ENCODE measurements at regions not wholly inside any gene's neighbourhood (a gene's known extent, or its start where the extent isn't known, plus 50 kb on each side); places are given as distances from the start of the nearest gene placed in this dataset.

GRCh38 chr18:51371929-51372328 lies 174.4 kb upstream of the MEX3C start:
- no peaks in the 10 kb centered on the region for H3K27me3 ChIP-seq (replicated peaks; ENCODE audit: insufficient read depth, low read length)
- H3K79me2 ChIP-seq (ENCODE audit: low read length), result no peaks in the 10 kb centered on the region
- peaks cover 4% of the 10 kb centered on the region; the same call in 1 of the 2 replicates for H3K4me1 ChIP-seq (ENCODE audit: low read length)
- no peaks in the 10 kb centered on the region for H4K20me1 ChIP-seq (ENCODE audit: insufficient read depth, low read length)
- TF ChIP-seq EZH2 (optimal IDR thresholded peaks at IDR 0.05; ENCODE audit: low read depth, low read length) (no peak), CTCF (IDR thresholded peaks at IDR 0.05; ENCODE audit: low read length) (no peak), EZH2phosphoT487 (IDR thresholded peaks at IDR 0.05; ENCODE audit: low read length) (no peak)
- H2AFZ ChIP-seq (ENCODE audit: low read length), result no peak overlapping the region
- H3K27ac ChIP-seq (ENCODE audit: low read length), result no peak overlapping the region
- H3K9ac ChIP-seq (ENCODE audit: low read length), result no peak overlapping the region
- no peak for DNase-seq
- no peaks in the 10 kb centered on the region for H3K36me3 ChIP-seq (replicated peaks; ENCODE audit: insufficient read depth, low read length)
- no peaks in the 10 kb centered on the region for H3K9me3 ChIP-seq (replicated peaks; ENCODE audit: insufficient read depth, low read length)
- H3K9me2 ChIP-seq (replicated peaks; ENCODE audit: insufficient read depth, low read length), result no peaks in the 10 kb centered on the region
- H3K4me2 ChIP-seq (ENCODE audit: low read depth, low read length), result no peak overlapping the region
- H3F3A ChIP-seq (ENCODE audit: insufficient read depth, low read length), result no peaks in the 10 kb centered on the region
- H3K4me3 ChIP-seq (ENCODE audit: low read length), result no peak overlapping the region

- Histone ChIP-seq H3K9ac (ENCODE audit: low read length) (no peak overlapping the region), H3K27me3 (replicated peaks; ENCODE audit: insufficient read depth, low read length) (no peaks in the 10 kb centered on the region), H2AFZ (ENCODE audit: low read length) (no peak overlapping the region), H3F3A (ENCODE audit: insufficient read depth, low read length) (no peaks in the 10 kb centered on the region), H3K4me1 (ENCODE audit: low read length) (no peaks in the 10 kb centered on the region), H3K9me3 (replicated peaks; ENCODE audit: insufficient read depth, low read length) (no peaks in the 10 kb centered on the region), H3K9me2 (replicated peaks; ENCODE audit: insufficient read depth, low read length) (no peaks in the 10 kb centered on the region), H3K4me2 (ENCODE audit: low read depth, low read length) (no peak overlapping the region), H4K20me1 (ENCODE audit: insufficient read depth, low read length) (no peaks in the 10 kb centered on the region), H3K27ac (ENCODE audit: low read length) (no peak overlapping the region), H3K36me3 (replicated peaks; ENCODE audit: insufficient read depth, low read length) (no peaks in the 10 kb centered on the region), H3K79me2 (ENCODE audit: low read length) (no peaks in the 10 kb centered on the region), H3K4me3 (ENCODE audit: low read length) (no peak overlapping the region)
- no peak for DNase-seq
- TF ChIP-seq EZH2 (optimal IDR thresholded peaks at IDR 0.05; ENCODE audit: low read depth, low read length), result no peak
- TF ChIP-seq EZH2phosphoT487 (IDR thresholded peaks at IDR 0.05; ENCODE audit: low read length), result no peak
- no peak for TF ChIP-seq CTCF (IDR thresholded peaks at IDR 0.05; ENCODE audit: low read length)
Measured at GRCh38 chr18:51382081-51382480, 184.6 kb upstream of the MEX3C start.

GRCh38 chr18:51383116-51383515 lies 185.6 kb upstream of the MEX3C start:
- no peaks in the 10 kb centered on the region for H3F3A ChIP-seq (ENCODE audit: insufficient read depth, low read length)
- H3K36me3 ChIP-seq (replicated peaks; ENCODE audit: insufficient read depth, low read length), result no peaks in the 10 kb centered on the region
- H3K27me3 ChIP-seq (replicated peaks; ENCODE audit: insufficient read depth, low read length), result no peaks in the 10 kb centered on the region
- H3K27ac ChIP-seq (ENCODE audit: low read length), result no peak overlapping the region
- TF ChIP-seq EZH2phosphoT487 (IDR thresholded peaks at IDR 0.05; ENCODE audit: low read length) (no peak), EZH2 (optimal IDR thresholded peaks at IDR 0.05; ENCODE audit: low read depth, low read length) (no peak), CTCF (IDR thresholded peaks at IDR 0.05; ENCODE audit: low read length) (no peak)
- DNase-seq, result no peak
- H3K9me2 ChIP-seq (replicated peaks; ENCODE audit: insufficient read depth, low read length), result no peaks in the 10 kb centered on the region
- no peak overlapping the region for H3K9ac ChIP-seq (ENCODE audit: low read length)
- H3K4me3 ChIP-seq (ENCODE audit: low read length), result no peak overlapping the region
- no peak overlapping the region for H2AFZ ChIP-seq (ENCODE audit: low read length)
- no peak overlapping the region for H3K4me2 ChIP-seq (ENCODE audit: low read depth, low read length)
- H4K20me1 ChIP-seq (ENCODE audit: insufficient read depth, low read length), result no peaks in the 10 kb centered on the region
- no peaks in the 10 kb centered on the region for H3K4me1 ChIP-seq (ENCODE audit: low read length)
- H3K9me3 ChIP-seq (replicated peaks; ENCODE audit: insufficient read depth, low read length), result no peaks in the 10 kb centered on the region
- no peaks in the 10 kb centered on the region for H3K79me2 ChIP-seq (ENCODE audit: low read length)
